ENCODE measurements at regions not wholly inside any gene's neighbourhood (a gene's known extent, or its start where the extent isn't known, plus 50 kb on each side); places are given as distances from the start of the nearest gene placed in this dataset.

DNA sequence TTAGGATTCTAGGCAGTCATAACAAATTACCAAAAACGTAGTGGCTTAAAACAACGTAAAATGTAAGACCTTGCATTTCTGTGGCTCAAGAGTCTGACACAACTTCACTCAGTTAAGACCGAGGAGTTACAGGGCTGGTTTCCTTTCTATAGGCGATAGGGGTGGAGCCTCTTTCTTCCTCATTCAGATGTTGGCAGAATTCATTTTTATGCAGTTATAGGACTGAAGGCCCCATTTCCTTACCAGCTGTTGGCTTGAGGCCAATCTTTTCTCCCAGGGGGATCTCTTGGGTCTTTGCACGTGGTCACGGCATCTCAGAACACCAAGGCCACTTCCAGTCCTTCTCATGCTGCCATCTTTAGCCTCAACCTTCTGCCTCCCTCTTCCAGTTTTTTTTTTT is 145.2 kb downstream of the KCNJ2 start:
- TF ChIP-seq CTCF (conservative IDR thresholded peaks at IDR 0.05; ENCODE audit: low read depth, low read length), result no peak
- no peak for TF ChIP-seq EZH2 (IDR thresholded peaks at IDR 0.05; ENCODE audit: borderline replicate concordance, low read depth, low read length, poor library complexity, severe bottlenecking)
- POLR2A ChIA-PET (ENCODE audit: low non-redundant PET), result no interaction called here
- CTCF ChIA-PET, result no interaction called here

DNA sequence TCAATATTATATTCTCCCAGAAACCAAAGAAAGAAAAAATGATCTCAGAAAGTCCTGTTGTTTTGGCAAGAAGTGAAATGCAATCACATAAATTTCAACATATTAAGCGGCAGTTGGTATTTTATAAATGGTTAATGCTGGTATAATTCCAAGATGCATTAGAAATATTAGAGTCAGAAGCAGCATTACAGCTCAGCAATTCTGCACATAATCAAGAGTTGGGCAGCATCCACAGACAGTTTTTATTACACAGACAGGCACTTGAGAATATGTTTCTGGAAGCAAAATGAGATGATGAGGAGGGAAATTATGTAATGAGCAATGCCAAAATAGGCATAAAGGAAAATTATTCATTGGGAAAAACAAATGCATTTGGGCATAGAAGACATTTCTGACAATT is 148.1 kb downstream of the KCNJ2 start:
- intact Hi-C loops (cut with micrococcal nuclease; ENCODE audit: unreplicated experiment), result no loop called here
- Histone ChIP-seq H3K27me3 (replicated peaks; ENCODE audit: insufficient read depth, low read depth, low read length, poor library complexity) (no peaks in the 10 kb centered on the region), H3K4me1 (ENCODE audit: insufficient read depth, low read length, poor library complexity, severe bottlenecking) (peaks cover 10% of the 10 kb centered on the region), H3K4me3 (ENCODE audit: low read depth, low read length, poor library complexity, severe bottlenecking) (no peak overlapping the region), H3K36me3 (ENCODE audit: insufficient read depth, low read length, poor library complexity, severe bottlenecking) (no peaks in the 10 kb centered on the region), H3K27ac (ENCODE audit: low read depth, low read length, poor library complexity, severe bottlenecking) (no peak overlapping the region), H3K9me3 (ENCODE audit: low read depth, low read length, poor library complexity, severe bottlenecking) (no peaks in the 10 kb centered on the region)
- no peak for TF ChIP-seq EZH2 (IDR thresholded peaks at IDR 0.05; ENCODE audit: borderline replicate concordance, low read depth, low read length, poor library complexity, severe bottlenecking)
- no peak for TF ChIP-seq CTCF (conservative IDR thresholded peaks at IDR 0.05; ENCODE audit: low read depth, low read length)
- no peak for DNase-seq (ENCODE audit: low spot score)
- ChIA-PET POLR2A (ENCODE audit: low non-redundant PET) (no interaction called here), CTCF (no interaction called here)
- no TSS peak for BruUV-seq (replicated peaks)

More for the DNA sequence above, 145.2 kb downstream of the KCNJ2 start:
- no TSS peak for BruUV-seq (replicated peaks)
- Histone ChIP-seq H3K27me3 (replicated peaks; ENCODE audit: insufficient read depth, low read depth, low read length, poor library complexity) (no peaks in the 10 kb centered on the region), H3K27ac (ENCODE audit: low read depth, low read length, poor library complexity, severe bottlenecking) (no peak overlapping the region), H3K9me3 (ENCODE audit: low read depth, low read length, poor library complexity, severe bottlenecking) (no peaks in the 10 kb centered on the region), H3K4me1 (ENCODE audit: insufficient read depth, low read length, poor library complexity, severe bottlenecking) (peaks cover 5% of the 10 kb centered on the region), H3K36me3 (ENCODE audit: insufficient read depth, low read length, poor library complexity, severe bottlenecking) (no peaks in the 10 kb centered on the region), H3K4me3 (ENCODE audit: low read depth, low read length, poor library complexity, severe bottlenecking) (no peak overlapping the region)
- DNase-seq (ENCODE audit: low spot score), result peak; percentile 54
- intact Hi-C loops (cut with micrococcal nuclease; ENCODE audit: unreplicated experiment), result no loop called here

- H3K27ac ChIP-seq (ENCODE audit: low read depth, low read length, poor library complexity, severe bottlenecking), result no peak overlapping the region
- TF ChIP-seq CTCF (conservative IDR thresholded peaks at IDR 0.05; ENCODE audit: low read depth, low read length) (no peak), EZH2 (IDR thresholded peaks at IDR 0.05; ENCODE audit: borderline replicate concordance, low read depth, low read length, poor library complexity, severe bottlenecking) (no peak)
- H3K9me3 ChIP-seq (ENCODE audit: low read depth, low read length, poor library complexity, severe bottlenecking), result no peaks in the 10 kb centered on the region
- no peak overlapping the region for H3K4me3 ChIP-seq (ENCODE audit: low read depth, low read length, poor library complexity, severe bottlenecking)
- DNase-seq (ENCODE audit: low spot score), result no peak
- ChIA-PET CTCF (no interaction called here), POLR2A (ENCODE audit: low non-redundant PET) (no interaction called here)
- no peaks in the 10 kb centered on the region for H3K36me3 ChIP-seq (ENCODE audit: insufficient read depth, low read length, poor library complexity, severe bottlenecking)
- no peaks in the 10 kb centered on the region for H3K27me3 ChIP-seq (replicated peaks; ENCODE audit: insufficient read depth, low read depth, low read length, poor library complexity)
- no TSS peak for BruUV-seq (replicated peaks)
- peaks cover 10% of the 10 kb centered on the region for H3K4me1 ChIP-seq (ENCODE audit: insufficient read depth, low read length, poor library complexity, severe bottlenecking)
- intact Hi-C loops (cut with micrococcal nuclease; ENCODE audit: unreplicated experiment), result no loop called here
Measured at GRCh38 chr17:70318051-70318450, 148.7 kb downstream of the KCNJ2 start.
